ENCODE measurements at regions not wholly inside any gene's neighbourhood (a gene's known extent, or its start where the extent isn't known, plus 50 kb on each side); places are given as distances from the start of the nearest gene placed in this dataset.

DNA sequence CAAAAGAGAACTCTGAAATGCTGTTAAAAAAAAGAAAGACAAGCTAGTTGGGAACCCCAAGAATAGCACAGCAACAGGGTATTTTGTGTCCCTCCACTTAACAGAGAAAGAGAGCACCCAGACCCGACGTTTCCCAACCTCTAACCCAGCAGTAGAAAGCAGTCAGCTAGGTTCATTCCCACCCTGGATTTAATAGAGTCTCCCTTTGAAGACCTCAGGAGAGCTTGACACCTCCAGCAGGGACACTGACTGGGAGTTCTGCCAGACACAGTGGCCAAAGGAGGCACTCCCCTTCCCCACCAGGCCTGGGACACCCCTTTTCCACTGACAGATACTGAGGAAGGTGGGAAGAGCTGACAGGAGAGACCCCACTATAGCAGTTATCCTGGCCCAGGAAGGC lies 337.5 kb upstream of the MSX2 start:
- Histone ChIP-seq H3K4me2 (ENCODE audit: extremely low read depth, insufficient read depth, low read length) (no peak overlapping the region), H3K4me1 (ENCODE audit: control insufficient read depth, extremely low read depth, insufficient read depth, low read length) (no peaks in the 10 kb centered on the region), H2AFZ (ENCODE audit: low read length) (no peak overlapping the region), H3K79me2 (ENCODE audit: control insufficient read depth, insufficient read depth, low read length) (no peaks in the 10 kb centered on the region), H3K9ac (ENCODE audit: insufficient read depth, low read length) (no peak overlapping the region), H3K36me3 (ENCODE audit: control insufficient read depth, insufficient read depth, low read length) (no peaks in the 10 kb centered on the region), H3K27me3 (ENCODE audit: control insufficient read depth, insufficient read depth, low read length) (no peaks in the 10 kb centered on the region), H3K4me3 (replicated peaks in 1 of 4; ENCODE audit: control extremely low read depth in 1 of 4, insufficient read depth in 1 of 4, low read depth in 3 of 4, low read length in 4 of 4) (no peak overlapping the region), H3K9me3 (ENCODE audit: control insufficient read depth, insufficient read depth, low read depth, low read length) (no peaks in the 10 kb centered on the region), H4K20me1 (ENCODE audit: control insufficient read depth, extremely low read depth, insufficient read depth, low read length) (no peaks in the 10 kb centered on the region), H3K27ac (ENCODE audit: insufficient read depth, low read length) (no peak overlapping the region)
- TF ChIP-seq EZH2 (IDR thresholded peaks at IDR 0.05; ENCODE audit: low read length, missing control alignments): no peak
- TF ChIP-seq, protein P1, sequence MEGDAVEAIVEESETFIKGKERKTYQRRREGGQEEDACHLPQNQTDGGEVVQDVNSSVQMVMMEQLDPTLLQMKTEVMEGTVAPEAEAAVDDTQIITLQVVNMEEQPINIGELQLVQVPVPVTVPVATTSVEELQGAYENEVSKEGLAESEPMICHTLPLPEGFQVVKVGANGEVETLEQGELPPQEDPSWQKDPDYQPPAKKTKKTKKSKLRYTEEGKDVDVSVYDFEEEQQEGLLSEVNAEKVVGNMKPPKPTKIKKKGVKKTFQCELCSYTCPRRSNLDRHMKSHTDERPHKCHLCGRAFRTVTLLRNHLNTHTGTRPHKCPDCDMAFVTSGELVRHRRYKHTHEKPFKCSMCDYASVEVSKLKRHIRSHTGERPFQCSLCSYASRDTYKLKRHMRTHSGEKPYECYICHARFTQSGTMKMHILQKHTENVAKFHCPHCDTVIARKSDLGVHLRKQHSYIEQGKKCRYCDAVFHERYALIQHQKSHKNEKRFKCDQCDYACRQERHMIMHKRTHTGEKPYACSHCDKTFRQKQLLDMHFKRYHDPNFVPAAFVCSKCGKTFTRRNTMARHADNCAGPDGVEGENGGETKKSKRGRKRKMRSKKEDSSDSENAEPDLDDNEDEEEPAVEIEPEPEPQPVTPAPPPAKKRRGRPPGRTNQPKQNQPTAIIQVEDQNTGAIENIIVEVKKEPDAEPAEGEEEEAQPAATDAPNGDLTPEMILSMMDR (conservative IDR thresholded peaks at IDR 0.05 in 1 of 2, IDR thresholded peaks at IDR 0.05 in 1 of 2; ENCODE audit: low read depth in 1 of 2, low read length in 2 of 2): no peak
- DNase-seq (ENCODE audit: low read depth in 2 of 2): peak in 1 of 2 donors; percentile 8

DNA sequence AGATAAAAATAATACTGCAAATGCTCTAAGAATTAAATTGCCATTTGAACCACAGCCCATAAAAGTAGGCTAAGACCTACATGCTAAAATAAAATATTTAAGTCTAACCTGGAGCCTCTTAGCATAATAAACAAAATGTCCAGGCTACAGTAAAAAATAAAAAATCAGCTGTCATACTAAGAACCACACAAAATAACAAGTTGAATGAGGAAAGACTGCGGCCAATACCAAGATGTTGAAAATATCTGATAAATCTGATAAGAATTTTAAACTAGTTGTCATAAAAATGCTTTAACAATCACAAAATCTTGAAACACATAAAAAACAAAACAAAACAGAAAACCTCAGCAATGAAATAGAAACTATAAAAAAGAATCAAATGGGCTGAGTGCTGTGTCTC lies 336.9 kb upstream of the MSX2 start:
- H2AFZ ChIP-seq (ENCODE audit: low read length): no peak overlapping the region
- TF ChIP-seq, protein P1 (conservative IDR thresholded peaks at IDR 0.05 in 1 of 2, IDR thresholded peaks at IDR 0.05 in 1 of 2; ENCODE audit: low read depth in 1 of 2, low read length in 2 of 2): no peak
- TF ChIP-seq EZH2 (IDR thresholded peaks at IDR 0.05; ENCODE audit: low read length, missing control alignments): no peak
- H3K9me3 ChIP-seq (ENCODE audit: control insufficient read depth, insufficient read depth, low read depth, low read length): no peaks in the 10 kb centered on the region
- DNase-seq (ENCODE audit: low read depth in 2 of 2): peak in 1 of 2 donors; percentile 53
- no peak overlapping the region for H3K27ac ChIP-seq (ENCODE audit: insufficient read depth, low read length)
- no peak overlapping the region for H3K9ac ChIP-seq (ENCODE audit: insufficient read depth, low read length)
- no peak overlapping the region for H3K4me2 ChIP-seq (ENCODE audit: extremely low read depth, insufficient read depth, low read length)
- no peaks in the 10 kb centered on the region for H3K36me3 ChIP-seq (ENCODE audit: control insufficient read depth, insufficient read depth, low read length)
- no peaks in the 10 kb centered on the region for H3K79me2 ChIP-seq (ENCODE audit: control insufficient read depth, insufficient read depth, low read length)
- H4K20me1 ChIP-seq (ENCODE audit: control insufficient read depth, extremely low read depth, insufficient read depth, low read length): no peaks in the 10 kb centered on the region
- H3K4me1 ChIP-seq (ENCODE audit: control insufficient read depth, extremely low read depth, insufficient read depth, low read length): no peaks in the 10 kb centered on the region
- no peak overlapping the region for H3K4me3 ChIP-seq (replicated peaks in 1 of 4; ENCODE audit: control extremely low read depth in 1 of 4, insufficient read depth in 1 of 4, low read depth in 3 of 4, low read length in 4 of 4)
- no peaks in the 10 kb centered on the region for H3K27me3 ChIP-seq (ENCODE audit: control insufficient read depth, insufficient read depth, low read length)

DNA sequence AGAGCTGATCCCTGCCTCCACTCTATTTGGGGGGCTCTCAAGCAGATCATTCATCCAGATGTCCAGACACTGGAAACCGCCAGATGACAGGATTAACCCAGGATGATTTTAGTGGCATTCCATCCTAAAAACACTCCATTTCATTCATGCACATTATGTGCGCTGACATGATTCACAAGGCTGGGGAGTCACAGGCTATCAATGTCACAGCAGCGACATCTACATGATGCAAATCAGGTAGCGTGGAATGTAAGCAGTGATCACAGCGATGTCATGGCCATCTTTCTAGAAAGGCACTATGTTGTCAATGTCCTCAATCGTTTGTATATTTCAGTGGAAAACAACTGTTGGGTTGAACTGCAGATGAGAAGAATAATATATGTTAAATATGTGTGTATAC lies 331.5 kb upstream of the MSX2 start:
- no peaks in the 10 kb centered on the region for H3K36me3 ChIP-seq (ENCODE audit: control insufficient read depth, insufficient read depth, low read length)
- TF ChIP-seq EZH2 (IDR thresholded peaks at IDR 0.05; ENCODE audit: low read length, missing control alignments): no peak
- TF ChIP-seq, protein P1 (conservative IDR thresholded peaks at IDR 0.05 in 1 of 2, IDR thresholded peaks at IDR 0.05 in 1 of 2; ENCODE audit: low read depth in 1 of 2, low read length in 2 of 2): no peak
- no peaks in the 10 kb centered on the region for H3K4me1 ChIP-seq (ENCODE audit: control insufficient read depth, extremely low read depth, insufficient read depth, low read length)
- no peak overlapping the region for H3K4me3 ChIP-seq (replicated peaks in 1 of 4; ENCODE audit: control extremely low read depth in 1 of 4, insufficient read depth in 1 of 4, low read depth in 3 of 4, low read length in 4 of 4)
- H3K27me3 ChIP-seq (ENCODE audit: control insufficient read depth, insufficient read depth, low read length): no peaks in the 10 kb centered on the region
- no peak for DNase-seq (ENCODE audit: low read depth in 2 of 2)
- H3K79me2 ChIP-seq (ENCODE audit: control insufficient read depth, insufficient read depth, low read length): no peaks in the 10 kb centered on the region
- no peaks in the 10 kb centered on the region for H4K20me1 ChIP-seq (ENCODE audit: control insufficient read depth, extremely low read depth, insufficient read depth, low read length)
- H3K9me3 ChIP-seq (ENCODE audit: control insufficient read depth, insufficient read depth, low read depth, low read length): no peaks in the 10 kb centered on the region
- no peak overlapping the region for H3K9ac ChIP-seq (ENCODE audit: insufficient read depth, low read length)
- H3K4me2 ChIP-seq (ENCODE audit: extremely low read depth, insufficient read depth, low read length): no peak overlapping the region
- no peak overlapping the region for H3K27ac ChIP-seq (ENCODE audit: insufficient read depth, low read length)
- no peak overlapping the region for H2AFZ ChIP-seq (ENCODE audit: low read length)
